GM12872 (cell line): ENCODE measurements at regions not wholly inside any gene's neighbourhood (a gene's known extent, or its start where the extent isn't known, plus 50 kb on each side); places are given as distances from the start of the nearest gene placed in this dataset.

Source experiments
- CTCF ChIP-seq: IDR thresholded peaks from 3 replicates; pipeline ENCODE4 v1.5.1; 2011; ENCODE audit warnings: low read depth, mild to moderate bottlenecking, low read length, moderate library complexity; ENCODE audit not compliant: insufficient read depth

GRCh38 chr16:85252461-85252860 is 140.2 kb upstream of the CIBAR2 start:
- TF ChIP-seq CTCF, result no peak

GRCh38 chr16:85253084-85253941 is 141.0 kb upstream of the CIBAR2 start:
- peak; percentile 99 for TF ChIP-seq CTCF

- TF ChIP-seq CTCF, result no peak
These were observed 141.8 kb upstream of the CIBAR2 start for GRCh38 chr16:85254051-85254450.

- TF ChIP-seq CTCF, result no peak
These were observed 142.6 kb upstream of the CIBAR2 start for GRCh38 chr16:85254921-85255320.

GRCh38 chr16:85255777-85256176 is 143.5 kb upstream of the CIBAR2 start:
- no peak for TF ChIP-seq CTCF

- TF ChIP-seq CTCF, result no peak
These were observed 144.0 kb upstream of the CIBAR2 start for GRCh38 chr16:85256190-85256739.

- no peak for TF ChIP-seq CTCF
These were observed 145.2 kb upstream of the CIBAR2 start for GRCh38 chr16:85257483-85257882.
